ENCODE measurements at regions not wholly inside any gene's neighbourhood (a gene's known extent, or its start where the extent isn't known, plus 50 kb on each side); places are given as distances from the start of the nearest gene placed in this dataset.

- TF ChIP-seq CTCF (IDR thresholded peaks at IDR 0.05; ENCODE audit: insufficient read depth, low read length) (no peak), POLR2AphosphoS5 (IDR thresholded peaks at IDR 0.05; ENCODE audit: low read depth) (no peak), SPI1 (IDR thresholded peaks at IDR 0.05; ENCODE audit: borderline replicate concordance, low read depth) (no peak)
Observed at GRCh38 chr17:71440513-71440912, 680.3 kb upstream of the SOX9 start.

Measured in HL-60 (cell line).